EH (cell line): ENCODE measurements at regions not wholly inside any gene's neighbourhood (a gene's known extent, or its start where the extent isn't known, plus 50 kb on each side); places are given as distances from the start of the nearest gene placed in this dataset.
"Not testable (repeated sequence)": the region's sequence is repeated elsewhere in the genome, so short reads cannot be mapped to it uniquely, and the experiment has no call there.

ENCODE experiments used
- DNase-seq: peaks from one replicate; pipeline ENCODE4 v3.0.0-alpha.2; 2015; ENCODE audit warnings: low read depth

DNA sequence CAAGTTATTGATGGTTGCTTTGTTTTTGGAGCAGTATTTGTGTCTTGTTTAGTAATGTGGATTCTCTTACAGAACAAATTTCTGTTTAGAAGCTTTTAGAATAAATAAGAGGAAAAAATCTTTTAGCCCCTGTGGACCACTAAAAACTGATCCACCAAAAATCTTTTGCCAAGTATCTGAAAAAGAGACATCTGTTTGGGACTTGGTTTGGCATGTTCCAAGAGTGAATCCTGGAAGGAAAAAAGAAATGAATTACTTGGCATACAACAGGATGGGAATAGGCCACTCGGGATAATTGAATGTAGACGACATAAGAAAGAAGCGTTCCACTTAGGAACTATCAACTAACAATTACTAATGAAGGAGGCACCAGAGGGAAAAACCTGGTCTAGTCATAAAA is 1350.1 kb upstream of the C9orf72 start:
- DNase-seq: no peak

DNA sequence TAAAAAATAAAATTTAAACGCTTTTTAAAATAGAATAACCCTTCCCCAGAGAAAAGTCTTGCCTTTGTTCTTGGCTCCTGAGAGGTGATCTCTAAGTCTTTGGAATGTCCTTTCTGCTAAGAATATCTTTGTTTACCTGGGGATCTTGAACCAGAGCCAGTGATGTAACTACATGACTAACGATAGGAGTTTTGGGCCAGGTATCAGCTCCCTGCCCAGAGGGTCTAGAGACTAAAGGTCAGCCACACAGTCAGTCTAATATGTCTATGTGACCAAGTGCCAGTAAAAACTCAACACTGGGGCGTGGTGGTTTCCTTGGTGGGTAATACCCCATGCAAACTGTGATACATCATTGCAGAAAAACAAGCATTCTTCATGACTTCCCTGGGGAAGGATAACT is 1351.9 kb upstream of the C9orf72 start:
- DNase-seq: no peak

- no peak for DNase-seq
These were observed 1353.0 kb upstream of the C9orf72 start for GRCh38 chr9:28926306-28926705.

GRCh38 chr9:28927691-28928090 is 1354.4 kb upstream of the C9orf72 start:
- no peak for DNase-seq

GRCh38 chr9:28929433-28929832 is 1356.2 kb upstream of the C9orf72 start:
- DNase-seq: no peak

DNA sequence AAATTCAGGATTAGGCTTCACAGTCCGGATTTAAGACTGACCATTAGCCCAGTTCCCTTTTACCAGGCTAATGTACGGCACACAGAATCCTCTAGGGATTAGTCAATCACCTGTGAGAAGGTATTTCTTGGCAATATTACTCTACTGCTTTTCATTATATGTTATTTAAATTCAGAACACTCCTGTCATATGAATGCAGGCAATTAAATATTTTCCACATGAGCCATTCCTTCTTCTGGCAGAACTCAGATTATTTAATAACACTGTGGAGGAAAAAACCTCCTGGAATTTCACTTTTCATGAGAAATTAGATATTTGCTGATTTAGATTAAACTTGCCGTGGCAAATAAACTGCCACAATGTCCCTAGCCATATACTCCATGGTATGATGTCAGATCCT is 1357.5 kb upstream of the C9orf72 start:
- no peak for DNase-seq

DNA sequence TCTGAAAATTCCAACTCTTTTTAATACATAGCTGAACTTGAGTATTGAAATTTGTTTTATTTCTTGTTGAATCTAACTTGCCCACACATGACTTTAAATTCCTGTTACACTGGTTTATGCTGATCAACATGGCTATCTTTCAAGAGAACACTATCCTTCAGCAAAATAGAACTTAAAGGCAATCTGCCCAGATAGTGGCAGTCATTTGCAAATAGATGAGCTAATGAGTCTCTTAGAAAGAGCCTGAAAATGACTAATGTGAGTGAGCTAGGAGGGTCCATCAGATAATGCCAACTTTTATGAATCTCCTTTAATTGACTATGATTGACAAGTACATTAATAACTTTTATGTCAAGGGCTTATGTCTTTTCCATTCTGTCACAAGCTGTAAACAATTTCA is 1360.8 kb upstream of the C9orf72 start:
- no peak for DNase-seq

DNA sequence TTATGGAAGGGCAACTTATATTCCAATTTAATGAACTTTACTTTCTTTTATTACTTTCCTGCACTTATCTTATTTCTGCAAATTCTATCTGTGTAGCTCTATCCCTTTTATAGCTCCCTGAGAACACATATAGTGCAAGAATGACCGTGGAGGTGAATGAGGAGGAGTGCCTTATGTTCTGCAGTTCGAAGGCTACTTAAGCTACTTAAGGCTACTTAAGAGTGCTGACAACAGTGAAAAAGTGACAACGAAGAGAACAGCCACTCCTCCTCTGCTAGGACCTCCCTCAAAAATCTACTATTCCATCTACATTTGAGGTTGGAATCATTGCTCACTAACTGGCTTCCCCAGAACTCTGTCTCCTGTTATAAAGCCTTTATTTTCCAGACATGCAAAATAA is 1365.7 kb upstream of the C9orf72 start:
- no peak for DNase-seq

DNA sequence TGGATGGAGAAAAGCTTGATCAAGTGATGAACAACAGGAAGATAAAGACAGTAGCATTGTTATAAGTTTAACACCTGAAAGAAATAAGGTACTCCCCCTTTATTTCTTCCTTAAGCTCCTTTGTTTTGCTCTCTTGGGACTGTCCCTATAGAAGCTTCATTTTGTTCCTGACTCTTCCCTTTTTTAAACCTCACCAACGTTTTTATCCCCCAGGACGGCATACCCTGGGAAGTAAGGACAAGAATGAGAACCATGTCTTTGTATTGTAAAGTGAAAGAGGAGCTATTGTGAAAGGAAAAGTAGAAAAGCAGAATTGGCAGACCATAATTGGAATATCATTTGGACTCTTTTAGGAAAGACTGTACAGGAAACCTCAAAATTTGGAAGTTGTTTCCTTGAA is 1368.6 kb upstream of the C9orf72 start:
- DNase-seq: no peak

DNA sequence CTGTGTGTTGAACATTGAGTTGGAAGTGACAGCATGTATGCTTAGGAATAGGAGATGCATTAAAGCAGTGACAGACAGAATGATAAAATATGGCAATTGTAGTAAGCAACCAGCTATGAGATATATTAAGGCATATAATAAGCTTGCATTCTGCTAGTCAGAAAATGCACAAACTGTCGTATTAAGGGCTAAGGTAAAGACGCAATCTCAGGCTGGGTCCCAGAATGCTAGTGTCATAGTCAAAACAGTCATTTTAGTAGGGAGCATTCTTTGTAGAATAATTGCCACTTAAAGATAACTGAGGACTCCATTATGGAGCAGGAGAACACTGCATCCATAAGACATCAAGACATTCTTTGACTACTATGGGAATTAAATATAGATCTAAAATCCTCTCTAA is 1369.7 kb upstream of the C9orf72 start:
- no peak for DNase-seq

- DNase-seq: no peak
These were observed 1373.4 kb upstream of the C9orf72 start for GRCh38 chr9:28946648-28947047.

GRCh38 chr9:28951945-28952344 is 1378.7 kb upstream of the C9orf72 start:
- no peak for DNase-seq

GRCh38 chr9:28956116-28956880 is 1383.0 kb upstream of the C9orf72 start:
- no peak for DNase-seq

GRCh38 chr9:28960602-28961001 is 1387.3 kb upstream of the C9orf72 start:
- no peak for DNase-seq

DNA sequence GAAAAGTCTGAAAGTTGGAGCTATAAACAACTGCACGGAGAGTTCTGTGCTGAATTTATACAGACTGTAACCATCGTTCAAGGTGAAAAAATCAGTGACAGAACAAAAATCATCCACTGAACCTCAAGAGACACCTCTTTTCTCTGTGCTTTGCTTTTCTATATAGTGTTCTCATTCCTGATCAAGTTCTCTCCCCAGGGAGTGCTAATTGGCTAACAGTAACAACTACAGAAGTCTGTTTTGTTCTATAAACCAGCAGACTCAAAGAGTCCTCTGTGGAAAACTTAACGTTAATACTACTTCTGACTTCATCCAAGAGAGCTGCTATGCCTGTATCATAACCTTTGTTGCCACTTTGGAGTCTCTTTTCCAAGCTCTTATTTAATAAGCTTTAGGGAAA is 1388.3 kb upstream of the C9orf72 start:
- DNase-seq: no peak

- DNase-seq: no peak
These were observed 1393.9 kb upstream of the C9orf72 start for GRCh38 chr9:28967226-28967625.

DNA sequence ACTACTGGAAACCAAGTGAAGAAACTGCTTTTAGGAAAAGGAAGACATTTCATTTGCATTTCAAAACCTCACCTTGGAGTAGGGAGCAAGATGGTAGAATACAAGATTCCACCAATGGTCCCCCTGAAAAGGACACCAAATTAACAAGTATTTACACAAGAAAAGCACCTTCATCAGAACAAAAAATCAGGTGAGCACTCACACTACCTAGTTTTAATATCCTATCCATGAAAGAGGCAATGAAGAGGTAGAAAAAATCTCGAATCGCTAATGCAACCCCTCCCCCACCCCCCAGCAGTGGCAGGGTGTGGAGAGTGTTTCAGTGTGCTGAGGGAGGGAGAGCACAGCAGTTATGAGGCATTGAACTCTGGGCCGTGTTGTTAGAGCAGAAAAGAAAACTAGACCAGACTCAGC is 1397.0 kb upstream of the C9orf72 start:
- DNase-seq: no peak

GRCh38 chr9:28971881-28972280 is 1398.6 kb upstream of the C9orf72 start:
- no peak for DNase-seq

DNA sequence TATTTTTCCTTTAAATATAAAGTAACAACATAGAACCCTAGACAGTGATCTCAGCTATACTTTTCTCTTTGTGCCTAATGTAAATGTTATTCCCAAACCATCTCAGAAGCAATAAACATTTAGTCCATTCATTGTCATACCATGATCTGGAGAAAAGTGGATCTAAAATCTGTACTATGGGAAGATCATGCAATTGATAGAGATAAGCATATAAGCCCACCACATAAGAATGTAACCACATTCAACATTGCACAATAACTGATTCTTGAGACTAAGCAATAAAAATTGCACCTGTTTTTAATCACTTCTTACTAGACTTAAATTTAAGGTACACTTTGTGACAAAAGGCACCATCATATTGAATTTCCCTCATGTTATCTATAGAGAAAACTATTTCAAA is 1403.0 kb upstream of the C9orf72 start:
- no peak for DNase-seq

GRCh38 chr9:28976684-28977083 is 1403.4 kb upstream of the C9orf72 start:
- DNase-seq: no peak

- no peak for DNase-seq
These were observed 1407.8 kb upstream of the C9orf72 start for GRCh38 chr9:28981129-28981528.

- no peak for DNase-seq
These were observed 1408.4 kb upstream of the C9orf72 start for GRCh38 chr9:28981711-28982110.

DNA sequence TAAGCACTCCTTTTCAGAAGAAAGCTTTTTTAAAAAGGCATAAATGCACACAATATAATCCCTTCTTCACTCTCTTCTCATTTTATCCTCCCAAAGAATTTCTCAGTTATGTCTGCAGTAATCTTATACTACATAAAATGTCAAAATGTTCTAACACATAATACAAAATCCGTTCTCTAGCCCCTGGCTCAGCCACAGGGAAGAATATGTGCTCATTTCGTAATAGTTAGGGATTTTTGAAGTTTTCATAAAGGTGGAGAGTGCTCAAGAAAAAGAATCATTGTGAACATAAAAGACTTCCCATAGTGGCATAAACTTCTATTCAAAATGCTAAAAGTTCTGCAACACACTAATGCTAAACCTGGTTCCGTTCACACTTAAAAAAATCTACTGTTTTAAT is 1410.7 kb upstream of the C9orf72 start:
- no peak for DNase-seq

DNA sequence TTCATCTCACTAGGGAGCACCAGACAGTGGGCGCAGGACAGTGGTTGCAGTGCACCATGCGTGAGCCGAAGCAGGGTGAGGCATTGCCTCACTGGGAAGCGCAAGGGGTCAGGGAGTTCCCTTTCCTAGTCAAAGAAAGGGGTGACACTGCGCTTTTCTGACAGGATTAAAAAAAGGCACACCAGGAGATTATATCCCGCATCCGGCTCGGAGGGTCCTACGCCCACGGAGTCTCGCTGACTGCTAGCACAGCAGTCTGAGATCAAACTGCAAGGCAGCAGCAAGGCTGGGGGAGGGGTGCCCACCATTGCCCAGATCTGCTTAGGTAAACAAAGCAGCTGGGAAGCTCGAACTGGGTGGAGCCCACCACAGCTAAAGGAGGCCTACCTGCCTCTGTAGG is 1416.7 kb upstream of the C9orf72 start:
- not testable (repeated sequence) for DNase-seq
